H1 (cell line): ENCODE measurements at regions not wholly inside any gene's neighbourhood (a gene's known extent, or its start where the extent isn't known, plus 50 kb on each side); places are given as distances from the start of the nearest gene placed in this dataset.

Experiments
- CTCF ChIA-PET: fragments of 300-600 bp; sonication (Branson Sonifier 250); formaldehyde crosslinking; loops from one replicate; lab custom pipeline; 2021; ENCODE audit not compliant: partially characterized antibody; lab: Charles Lee
- POLR2A ChIA-PET: fragments of 300-600 bp; sonication (Branson Sonifier 250); formaldehyde crosslinking; loops from one replicate; lab custom pipeline; 2021; ENCODE audit warnings: inconsistent platforms; ENCODE audit not compliant: partially characterized antibody; lab: Charles Lee
- DNase-seq, 2 experiments: peaks; one replicate each; pipeline versions ENCODE4 v3.0.0 to v3.0.0-alpha.2; 2010 to 2022; ENCODE audit warnings: low spot score in 2 of 2, low read depth in 1 of 2, mixed read lengths in 1 of 2
- FAIRE-seq: peaks from 2 replicates; lab custom pipeline; 2011; peaks lifted over from hg19 to GRCh38; lab: Jason Lieb, UNC
- H2AFZ ChIP-seq: 2 replicates; pipeline ENCODE4 v1.8.1; 2012; ENCODE audit warnings: low read length, inconsistent platforms
- H2AK5ac ChIP-seq: 2 replicates; pipeline ENCODE4 v1.6.1; 2013; ENCODE audit warnings: low read depth, low read length
- H2BK120ac ChIP-seq: replicated peaks from 2 replicates; pipeline ENCODE3; 2013; ENCODE audit warnings: low read depth, low read length, inconsistent platforms
- H2BK12ac ChIP-seq: 2 replicates; pipeline ENCODE4 v1.6.1; 2013; ENCODE audit warnings: low read depth, low read length
- H2BK15ac ChIP-seq: 2 replicates; pipeline ENCODE4 v1.6.1; 2013; ENCODE audit warnings: low read length
- H2BK20ac ChIP-seq: 2 replicates; pipeline ENCODE4 v1.6.1; 2013; ENCODE audit warnings: low read length
- H2BK5ac ChIP-seq: 2 replicates; pipeline ENCODE4 v1.6.1; 2013; ENCODE audit warnings: low read depth, low read length
- H3K14ac ChIP-seq: 2 replicates; pipeline ENCODE4 v1.6.1; 2013; ENCODE audit warnings: inconsistent platforms; ENCODE audit not compliant: insufficient read length
- H3K18ac ChIP-seq: 2 replicates; pipeline ENCODE4 v1.6.1; 2013; ENCODE audit warnings: low read length; ENCODE audit errors: extremely low read depth
- H3K23ac ChIP-seq: 2 replicates; pipeline ENCODE4 v1.6.1; 2013; ENCODE audit warnings: inconsistent platforms; ENCODE audit not compliant: insufficient read length
- H3K23me2 ChIP-seq: 2 replicates; pipeline ENCODE4 v1.6.1; 2013; ENCODE audit warnings: low read depth, low read length
- H3K27ac ChIP-seq: 2 replicates; pipeline ENCODE4 v1.6.1; 2011; ENCODE audit warnings: low read depth, low read length, inconsistent platforms
- H3K27me3 ChIP-seq, 4 experiments: replicated peaks in 1 of 4; 1 replicate in 1 of 4; 2 replicates in 3 of 4; pipeline versions ENCODE4 v1.6.1 to v1.8.1; 2011 to 2013; ENCODE audit warnings: low read length in 3 of 4, mild to moderate bottlenecking in 3 of 4, inconsistent platforms in 2 of 4, mixed read lengths in 2 of 4, moderate library complexity in 1 of 4; ENCODE audit not compliant: control insufficient read depth in 3 of 4, insufficient read depth in 3 of 4; ENCODE audit errors: extremely low read depth in 1 of 4
- H3K36me3 ChIP-seq, 4 experiments: 2 replicates each; pipeline versions ENCODE4 v1.6.1 to v1.8.1; 2011 to 2013; ENCODE audit warnings: mild to moderate bottlenecking in 4 of 4, low read length in 3 of 4, moderate library complexity in 2 of 4, control low read depth in 1 of 4, inconsistent platforms in 1 of 4; ENCODE audit not compliant: insufficient read depth in 4 of 4, control insufficient read depth in 2 of 4
- H3K4ac ChIP-seq: replicated peaks from 2 replicates; pipeline ENCODE3; 2013; ENCODE audit warnings: low read length, low read depth, mixed read lengths, inconsistent platforms; ENCODE audit not compliant: insufficient read length
- H3K4me1 ChIP-seq, 4 experiments: replicated peaks in 1 of 4; 1 replicate in 1 of 4; 2 replicates in 3 of 4; pipeline versions ENCODE4 v1.6.1 to v1.8.1; 2011 to 2013; ENCODE audit warnings: low read length in 3 of 4, inconsistent platforms in 2 of 4, mixed read lengths in 1 of 4; ENCODE audit not compliant: insufficient read depth in 4 of 4, control insufficient read depth in 3 of 4
- H3K4me2 ChIP-seq, 2 experiments: 2 replicates each; pipeline versions ENCODE4 v1.6.1 to v1.8.1; 2011 to 2013; ENCODE audit warnings: low read depth in 2 of 2, low read length in 2 of 2, control low read depth in 1 of 2, inconsistent platforms in 1 of 2, mild to moderate bottlenecking in 1 of 2; ENCODE audit not compliant: insufficient read depth in 1 of 2
- H3K4me3 ChIP-seq, 4 experiments: fragments of 200-600, 300-600 bp in 1 of 4; sonication (generic), shearing (Covaris generic), sonication (Bioruptor Twin) in 1 of 4; 2 replicates each; pipeline versions ENCODE4 v1.5.1 to v1.8.1; 2011 to 2016; ENCODE audit warnings: low read length in 4 of 4, low read depth in 3 of 4, control low read depth in 2 of 4, inconsistent platforms in 2 of 4, mild to moderate bottlenecking in 2 of 4, mixed read lengths in 1 of 4, moderate library complexity in 1 of 4; ENCODE audit not compliant: insufficient read depth in 2 of 4; ENCODE audit errors: extremely low read depth in 1 of 4
- H3K56ac ChIP-seq: replicated peaks from 2 replicates; pipeline ENCODE3; 2013; ENCODE audit warnings: low read depth, mild to moderate bottlenecking, mixed read lengths, low read length, inconsistent platforms; ENCODE audit not compliant: insufficient read length
- H3K79me1 ChIP-seq: 2 replicates; pipeline ENCODE4 v1.6.1; 2013; ENCODE audit warnings: low read depth, low read length, control low read depth
- H3K79me2 ChIP-seq, 2 experiments: 2 replicates each; pipeline versions ENCODE4 v1.6.1 to v1.8.1; 2012 to 2013; ENCODE audit warnings: low read length in 2 of 2, mild to moderate bottlenecking in 2 of 2, inconsistent platforms in 1 of 2; ENCODE audit not compliant: insufficient read depth in 2 of 2, control insufficient read depth in 1 of 2
- H3K9ac ChIP-seq, 4 experiments: replicated peaks in 1 of 4; 1 replicate in 1 of 4; 2 replicates in 3 of 4; pipeline versions ENCODE4 v1.6.1 to v1.8.1; 2011 to 2013; ENCODE audit warnings: low read depth in 3 of 4, low read length in 3 of 4, control low read depth in 2 of 4, mild to moderate bottlenecking in 2 of 4, moderate library complexity in 2 of 4, inconsistent platforms in 1 of 4; ENCODE audit errors: extremely low read depth in 1 of 4
- H3K9me3 ChIP-seq, 2 experiments: 2 replicates each; pipeline versions ENCODE4 v1.6.1 to v1.8.1; 2012 to 2013; ENCODE audit warnings: mild to moderate bottlenecking in 2 of 2, moderate library complexity in 2 of 2, control low read depth in 1 of 2, inconsistent platforms in 1 of 2, low read depth in 1 of 2, low read length in 1 of 2, mixed read lengths in 1 of 2; ENCODE audit not compliant: insufficient read depth in 2 of 2
- H4K20me1 ChIP-seq, 2 experiments: replicated peaks in 1 of 2; 2 replicates each; pipeline versions ENCODE3 to v1.8.1; 2011 to 2013; ENCODE audit warnings: inconsistent platforms in 2 of 2, low read length in 2 of 2, mild to moderate bottlenecking in 1 of 2; ENCODE audit not compliant: insufficient read depth in 2 of 2, control insufficient read depth in 1 of 2
- H4K5ac ChIP-seq: 2 replicates; pipeline ENCODE4 v1.6.1; 2013; ENCODE audit warnings: low read length, low read depth, mixed read lengths, inconsistent platforms; ENCODE audit not compliant: insufficient read length
- H4K8ac ChIP-seq: 2 replicates; pipeline ENCODE4 v1.8.0; 2013; ENCODE audit warnings: mild to moderate bottlenecking, moderate library complexity, low read length, inconsistent platforms; ENCODE audit not compliant: insufficient read depth; ENCODE audit errors: extremely low read depth
- H4K91ac ChIP-seq: replicated peaks from 2 replicates; pipeline ENCODE3; 2013; ENCODE audit warnings: low read length, mixed read lengths, inconsistent platforms; ENCODE audit not compliant: insufficient read length
- KDM1A ChIP-seq: fragments of 200-600, 300-600 bp; sonication (generic); IDR thresholded peaks from 2 replicates; pipeline ENCODE4 v1.7.1; 2016; ENCODE audit warnings: mild to moderate bottlenecking, low read length, borderline replicate concordance
- PHF8 ChIP-seq: fragments of 200-600 bp; sonication (generic); conservative IDR thresholded peaks from 2 replicates; pipeline ENCODE4 v1.7.1; 2012; ENCODE audit warnings: low read depth, mild to moderate bottlenecking, inconsistent platforms, low read length, moderate library complexity
- WGBS, 2 experiments: shearing (Covaris generic) in 1 of 2; methylation state at CpG; one replicate each; pipeline versions ENCODE4 v1.1.6 to v1.1.7; 2013 to 2015; ENCODE audit warnings: low lambda C conversion rate in 2 of 2, mixed read lengths in 2 of 2, inconsistent platforms in 1 of 2, low coverage in 1 of 2, missing lambda C conversion rate in 1 of 2; ENCODE audit not compliant: insufficient replicate concordance in 2 of 2, insufficient coverage in 1 of 2, insufficient read length in 1 of 2; ENCODE audit errors: extremely low coverage in 1 of 2, missing lambda C conversion rate in 1 of 2; 5-methylcytosine and 5-hydroxymethylcytosine counted together

DNA sequence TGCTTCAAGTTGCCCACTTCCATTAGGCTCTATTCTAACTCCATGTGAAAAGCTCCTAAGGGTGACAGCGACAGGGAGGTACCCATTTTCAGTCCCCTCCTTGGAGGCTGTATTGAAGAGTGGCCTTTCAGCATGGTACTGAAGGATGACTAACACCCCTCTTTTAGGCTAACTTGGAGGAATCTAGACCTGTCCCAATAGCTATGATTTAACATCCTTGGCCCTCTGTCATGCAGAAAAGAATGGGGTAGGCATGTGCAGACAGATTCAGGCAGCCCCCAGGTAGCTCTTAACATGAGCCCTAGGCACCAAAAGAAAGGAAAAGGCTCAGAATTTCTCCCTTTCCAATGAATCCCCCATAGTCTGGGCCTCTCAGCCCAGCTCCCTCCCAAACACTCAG lies 89.3 kb upstream of the AMOTL1 start:
- H3K36me3 ChIP-seq = no peaks in the 10 kb centered on the region
- WGBS, 2 experiments = 88% methylated on average over 1 of the region's 1 CpG; no CpG with 5 or more reads in 1 of the 2 experiments
- H3K18ac ChIP-seq = 0 out of 2 replicates have a peak overlapping the region, but pooled peaks have one; percentile 41
- H3K79me2 ChIP-seq = no peaks in the 10 kb centered on the region
- H3K79me1 ChIP-seq = no peaks in the 10 kb centered on the region
- no peak overlapping the region for H2AK5ac ChIP-seq
- no peak overlapping the region for H2BK120ac ChIP-seq
- H3K9me3 ChIP-seq = no peaks in the 10 kb centered on the region
- DNase-seq (no peak), FAIRE-seq (no peak)
- no peak overlapping the region for H3K4ac ChIP-seq
- no peak overlapping the region for H3K56ac ChIP-seq
- H2AFZ ChIP-seq = no peak overlapping the region
- no peaks in the 10 kb centered on the region for H4K20me1 ChIP-seq
- peaks cover 0 to 7% (median 0%) of the 10 kb centered on the region in 4 experiments; a peak in 1 of 7 replicates for H3K4me1 ChIP-seq
- H3K4me3 ChIP-seq = no peak overlapping the region
- no peak overlapping the region for H4K91ac ChIP-seq
- no peak overlapping the region for H4K5ac ChIP-seq
- H3K23me2 ChIP-seq = no peaks in the 10 kb centered on the region
- H3K14ac ChIP-seq = no peak overlapping the region
- no peak overlapping the region for H3K4me2 ChIP-seq
- no peak overlapping the region for H3K27ac ChIP-seq
- H2BK20ac ChIP-seq = no peak overlapping the region
- ChIA-PET CTCF (interaction anchor here (0.7 to 3.1 kb wide), 13 partner anchors 11 to 219 kb away, joined by 3 to 17 read pairs (median 4); no protein-coding TSS in a partner anchor), POLR2A (interaction anchor here (0.7 to 17.2 kb wide), 4 partner anchors 12 to 41 kb away, joined by 3 to 167 read pairs (median 20); no protein-coding TSS in a partner anchor)
- H2BK5ac ChIP-seq = no peak overlapping the region
- H2BK15ac ChIP-seq = no peak overlapping the region
- no peak overlapping the region for H4K8ac ChIP-seq
- TF ChIP-seq KDM1A = no peak
- TF ChIP-seq PHF8 = no peak
- H2BK12ac ChIP-seq = no peak overlapping the region
- H3K23ac ChIP-seq = no peak overlapping the region
- no peaks in the 10 kb centered on the region; a peak in 1 of 7 replicates for H3K27me3 ChIP-seq
- no peak overlapping the region for H3K9ac ChIP-seq
